Activated CD8-positive, alpha-beta T cell treated with anti-CD3 and anti-CD28 coated beads, Interleukin-2, amount 10 ng/mL, durations not matched to agents 7 days and 5 days (primary cell): ENCODE measurements at regions not wholly inside any gene's neighbourhood (a gene's known extent, or its start where the extent isn't known, plus 50 kb on each side); places are given as distances from the start of the nearest gene placed in this dataset.

Experiments
- ATAC-seq: fragments of 150-1000 bp; cut with Tn5 transposase; one replicate; pipeline ENCODE4 v1.10.0; 2021; ENCODE audit warnings: moderate library complexity
- CTCF ChIA-PET: fragments of 350-600 bp; sonication (Branson Sonifier 250); formaldehyde crosslinking; loops from one replicate; lab custom pipeline; 2021; ENCODE audit warnings: antibody characterized with exemption; lab: Charles Lee
- POLR2A ChIA-PET: fragments of 350-600 bp; sonication (Branson Sonifier 250); formaldehyde crosslinking; loops from one replicate; lab custom pipeline; 2021; ENCODE audit warnings: antibody characterized with exemption; lab: Charles Lee
- DNase-seq: peaks from one replicate; pipeline ENCODE4 v3.0.0-alpha.2; 2020
- H3K27ac Mint-ChIP-seq: one replicate; pipeline ENCODE4 v1.8.0; 2021; ENCODE audit warnings: mild to moderate bottlenecking, mixed read lengths
- H3K27me3 Mint-ChIP-seq: one replicate; pipeline ENCODE4 v1.8.0; 2021; ENCODE audit warnings: low read depth, mixed read lengths
- H3K36me3 Mint-ChIP-seq: one replicate; pipeline ENCODE4 v1.8.0; 2021; ENCODE audit warnings: low read depth, mixed read lengths
- H3K4me1 Mint-ChIP-seq: one replicate; pipeline ENCODE4 v1.8.0; 2021; ENCODE audit warnings: low read depth, mixed read lengths
- H3K4me3 Mint-ChIP-seq: one replicate; pipeline ENCODE4 v1.8.0; 2021; ENCODE audit warnings: mild to moderate bottlenecking, mixed read lengths
- H3K9me3 Mint-ChIP-seq: one replicate; pipeline ENCODE4 v1.8.0; 2022; ENCODE audit warnings: mixed read lengths; ENCODE audit not compliant: insufficient read depth

GRCh38 chr2:66674087-66674486 is 239.2 kb downstream of the MEIS1 start:
- Mint-ChIP-seq H3K27ac (no peak overlapping the region), H3K36me3 (no peaks in the 10 kb centered on the region), H3K4me1 (no peaks in the 10 kb centered on the region), H3K4me3 (no peak overlapping the region), H3K9me3 (no peaks in the 10 kb centered on the region), H3K27me3 (no peaks in the 10 kb centered on the region)
- ATAC-seq (no peak), DNase-seq (no peak)
- ChIA-PET CTCF (no interaction called here), POLR2A (no interaction called here)

- ATAC-seq, result no peak
- Mint-ChIP-seq H3K27me3 (no peaks in the 10 kb centered on the region), H3K4me1 (no peaks in the 10 kb centered on the region), H3K27ac (no peak overlapping the region), H3K9me3 (no peaks in the 10 kb centered on the region), H3K4me3 (no peak overlapping the region), H3K36me3 (no peaks in the 10 kb centered on the region)
- POLR2A ChIA-PET, result no interaction called here
- DNase-seq, result no peak
- CTCF ChIA-PET, result no interaction called here
Measured at GRCh38 chr2:66675591-66675990, 240.7 kb downstream of the MEIS1 start.

GRCh38 chr2:66679442-66679841 is 244.5 kb downstream of the MEIS1 start:
- Mint-ChIP-seq H3K4me1 (no peaks in the 10 kb centered on the region), H3K4me3 (no peak overlapping the region), H3K27ac (no peak overlapping the region), H3K36me3 (no peaks in the 10 kb centered on the region), H3K27me3 (no peaks in the 10 kb centered on the region), H3K9me3 (no peaks in the 10 kb centered on the region)
- no peak for DNase-seq
- ChIA-PET CTCF (no interaction called here), POLR2A (no interaction called here)
- ATAC-seq, result no peak

DNA sequence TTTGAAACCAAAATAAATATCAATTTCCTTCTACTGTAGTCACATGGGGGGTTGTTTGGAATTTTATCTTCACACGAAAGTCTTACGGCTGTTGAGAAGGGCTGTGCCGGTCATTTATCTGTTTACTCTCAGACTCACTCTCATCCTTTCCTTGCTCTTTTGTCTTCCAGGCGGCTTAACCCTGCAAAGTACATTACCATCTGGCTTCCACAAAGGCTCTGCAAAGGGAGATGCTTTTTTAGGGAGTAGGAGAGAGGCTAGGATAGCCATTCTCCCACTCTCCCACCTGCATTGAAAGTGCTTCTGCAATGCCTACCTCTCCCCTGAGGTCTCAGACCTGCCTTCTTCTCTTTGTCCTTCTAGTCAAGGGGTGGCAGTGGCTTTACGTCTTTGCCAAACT is 247.6 kb downstream of the MEIS1 start:
- H3K27me3 Mint-ChIP-seq, result no peaks in the 10 kb centered on the region
- ATAC-seq (no peak), DNase-seq (no peak)
- no peak overlapping the region for H3K4me3 Mint-ChIP-seq
- no peak overlapping the region for H3K27ac Mint-ChIP-seq
- ChIA-PET POLR2A (no interaction called here), CTCF (no interaction called here)
- no peaks in the 10 kb centered on the region for H3K36me3 Mint-ChIP-seq
- no peaks in the 10 kb centered on the region for H3K9me3 Mint-ChIP-seq
- no peaks in the 10 kb centered on the region for H3K4me1 Mint-ChIP-seq

DNA sequence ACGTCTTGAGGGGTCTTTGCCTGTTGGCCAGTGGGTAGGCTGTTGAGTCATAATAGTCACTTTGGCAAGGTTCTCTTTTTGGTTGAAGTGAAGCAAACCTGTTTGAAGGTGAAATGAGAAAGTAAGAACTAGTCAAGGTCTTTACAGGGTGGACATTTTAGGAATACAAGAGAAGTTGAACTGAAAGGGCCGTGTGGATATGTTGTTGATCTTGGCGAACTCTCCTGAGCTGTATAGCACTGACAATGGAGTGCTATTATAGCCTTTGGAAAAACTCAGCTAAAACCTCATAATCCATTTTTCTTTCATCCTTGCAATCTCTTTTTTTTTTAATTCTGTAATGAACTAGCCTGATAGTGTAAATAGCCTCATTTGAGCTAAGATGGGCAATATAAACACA is 248.1 kb downstream of the MEIS1 start:
- Mint-ChIP-seq H3K9me3 (no peaks in the 10 kb centered on the region), H3K4me3 (no peak overlapping the region), H3K27me3 (no peaks in the 10 kb centered on the region), H3K27ac (no peak overlapping the region), H3K4me1 (no peaks in the 10 kb centered on the region), H3K36me3 (no peaks in the 10 kb centered on the region)
- ATAC-seq (no peak), DNase-seq (no peak)
- CTCF ChIA-PET, result no interaction called here
- POLR2A ChIA-PET, result no interaction called here

DNA sequence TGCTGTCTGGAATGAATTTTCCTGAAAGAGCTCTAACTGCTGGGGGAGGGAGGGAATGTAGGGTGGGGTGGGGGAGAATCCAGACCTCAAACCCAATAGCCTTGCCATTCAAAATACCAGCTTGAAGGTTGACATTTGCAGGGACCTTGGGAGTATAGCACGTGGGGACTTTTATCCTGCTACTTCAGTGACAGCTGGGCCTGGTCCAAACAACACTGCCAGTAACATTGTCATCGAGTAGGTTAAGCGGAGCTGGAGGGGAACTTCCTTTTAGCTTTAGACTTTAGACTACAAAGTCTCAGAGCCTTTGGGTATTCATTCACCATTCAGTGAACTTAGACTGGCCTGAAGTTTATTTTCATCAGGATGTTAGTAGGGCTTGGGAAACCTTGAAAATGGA is 248.7 kb downstream of the MEIS1 start:
- Mint-ChIP-seq H3K4me3 (no peak overlapping the region), H3K27ac (no peak overlapping the region), H3K36me3 (no peaks in the 10 kb centered on the region), H3K27me3 (no peaks in the 10 kb centered on the region), H3K9me3 (no peaks in the 10 kb centered on the region), H3K4me1 (no peaks in the 10 kb centered on the region)
- DNase-seq (no peak), ATAC-seq (no peak)
- ChIA-PET POLR2A (no interaction called here), CTCF (no interaction called here)

- H3K9me3 Mint-ChIP-seq, result no peaks in the 10 kb centered on the region
- no peaks in the 10 kb centered on the region for H3K27me3 Mint-ChIP-seq
- DNase-seq (no peak), ATAC-seq (no peak)
- no peaks in the 10 kb centered on the region for H3K36me3 Mint-ChIP-seq
- ChIA-PET POLR2A (no interaction called here), CTCF (no interaction called here)
- H3K27ac Mint-ChIP-seq, result no peak overlapping the region
- H3K4me3 Mint-ChIP-seq, result no peak overlapping the region
- H3K4me1 Mint-ChIP-seq, result no peaks in the 10 kb centered on the region
Measured at GRCh38 chr2:66684289-66684688, 249.4 kb downstream of the MEIS1 start.

DNA sequence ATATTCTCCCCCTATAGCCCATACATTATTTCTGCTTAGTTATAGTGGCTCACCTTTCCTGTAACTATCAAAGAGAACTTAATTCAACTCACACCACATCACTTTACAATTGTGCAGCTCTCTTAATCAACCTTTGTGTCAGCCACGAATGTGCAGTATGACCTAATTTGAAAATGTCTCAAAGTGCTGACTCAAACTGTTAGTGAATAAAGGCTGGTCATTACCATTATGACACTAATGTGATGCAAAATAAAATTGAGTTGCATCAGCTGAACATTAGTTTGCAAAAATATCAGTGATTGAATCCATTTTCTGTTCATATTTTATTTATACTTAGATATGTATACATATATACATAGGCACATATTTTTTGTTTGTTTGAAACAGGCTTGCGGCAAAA is 251.8 kb downstream of the MEIS1 start:
- DNase-seq (no peak), ATAC-seq (no peak)
- Mint-ChIP-seq H3K27ac (no peak overlapping the region), H3K36me3 (no peaks in the 10 kb centered on the region), H3K27me3 (no peaks in the 10 kb centered on the region), H3K4me3 (no peak overlapping the region), H3K4me1 (no peaks in the 10 kb centered on the region), H3K9me3 (no peaks in the 10 kb centered on the region)
- POLR2A ChIA-PET, result no interaction called here
- CTCF ChIA-PET, result no interaction called here

GRCh38 chr2:66688951-66689350 is 254.0 kb downstream of the MEIS1 start:
- Mint-ChIP-seq H3K27me3 (no peaks in the 10 kb centered on the region), H3K27ac (no peak overlapping the region), H3K4me3 (no peak overlapping the region), H3K4me1 (no peaks in the 10 kb centered on the region), H3K36me3 (no peaks in the 10 kb centered on the region), H3K9me3 (no peaks in the 10 kb centered on the region)
- ChIA-PET CTCF (no interaction called here), POLR2A (no interaction called here)
- ATAC-seq (no peak), DNase-seq (no peak)

DNA sequence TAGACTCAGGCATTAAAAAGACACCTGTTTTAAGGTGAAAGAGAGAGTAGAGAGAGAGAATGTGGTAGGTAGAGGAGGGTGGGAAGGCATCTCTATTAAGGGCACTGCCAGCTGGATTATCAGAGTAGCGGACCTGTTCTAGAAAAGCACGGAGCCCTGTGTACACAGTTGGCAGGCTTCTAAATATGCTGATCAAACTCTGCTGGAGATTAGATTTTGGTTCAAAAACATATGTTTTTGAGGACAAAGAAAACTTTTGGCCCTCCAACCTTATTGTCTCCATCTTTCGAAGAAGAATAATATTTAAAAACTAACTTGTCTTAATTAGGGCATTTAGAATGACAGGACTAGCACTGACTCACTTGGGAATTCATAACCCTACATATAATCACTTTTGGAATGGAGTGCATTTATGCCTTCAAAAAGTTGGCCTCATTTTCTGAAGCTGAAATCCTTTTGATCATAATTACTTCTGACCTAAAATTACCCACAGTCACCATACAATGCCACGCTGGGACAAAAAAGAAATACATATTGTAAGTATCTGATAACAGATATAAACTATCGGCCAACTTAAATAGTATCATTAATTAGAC is 254.6 kb downstream of the MEIS1 start:
- Mint-ChIP-seq H3K36me3 (no peaks in the 10 kb centered on the region), H3K27ac (no peak overlapping the region), H3K4me1 (no peaks in the 10 kb centered on the region), H3K27me3 (no peaks in the 10 kb centered on the region), H3K4me3 (no peak overlapping the region), H3K9me3 (no peaks in the 10 kb centered on the region)
- ChIA-PET POLR2A (no interaction called here), CTCF (no interaction called here)
- DNase-seq (no peak), ATAC-seq (no peak)

- no peak for DNase-seq
- no peaks in the 10 kb centered on the region for H3K36me3 Mint-ChIP-seq
- H3K4me1 Mint-ChIP-seq, result no peaks in the 10 kb centered on the region
- CTCF ChIA-PET, result no interaction called here
- H3K27me3 Mint-ChIP-seq, result no peaks in the 10 kb centered on the region
- H3K9me3 Mint-ChIP-seq, result no peaks in the 10 kb centered on the region
- POLR2A ChIA-PET, result no interaction called here
- no peak for ATAC-seq
- H3K4me3 Mint-ChIP-seq, result no peak overlapping the region
- H3K27ac Mint-ChIP-seq, result no peak overlapping the region
Measured at GRCh38 chr2:66691031-66691965, 256.4 kb downstream of the MEIS1 start.

- H3K36me3 Mint-ChIP-seq, result no peaks in the 10 kb centered on the region
- DNase-seq, result no peak
- H3K4me1 Mint-ChIP-seq, result no peaks in the 10 kb centered on the region
- ChIA-PET POLR2A (no interaction called here), CTCF (no interaction called here)
- ATAC-seq, result no peak
- no peaks in the 10 kb centered on the region for H3K27me3 Mint-ChIP-seq
- H3K4me3 Mint-ChIP-seq, result no peak overlapping the region
- no peak overlapping the region for H3K27ac Mint-ChIP-seq
- H3K9me3 Mint-ChIP-seq, result no peaks in the 10 kb centered on the region
Measured at GRCh38 chr2:66692521-66693054, 257.7 kb downstream of the MEIS1 start.
